HL-60 (cell line): ENCODE measurements at regions not wholly inside any gene's neighbourhood (a gene's known extent, or its start where the extent isn't known, plus 50 kb on each side); places are given as distances from the start of the nearest gene placed in this dataset.
"Not testable (repeated sequence)": the region's sequence is repeated elsewhere in the genome, so short reads cannot be mapped to it uniquely, and the experiment has no call there.

ENCODE experiments used
- DNase-seq, 2 experiments: peaks; one replicate each; pipeline ENCODE4 v3.0.0-alpha.2; 2010 to 2020; ENCODE audit warnings: low read depth in 1 of 2, low spot score in 1 of 2
- H3K27ac ChIP-seq: fragments of 250-450 bp; sonication (Bioruptor Pico); replicated peaks from 2 replicates; pipeline ENCODE4 v1.5.1; 2020; ENCODE audit warnings: mild to moderate bottlenecking, moderate library complexity
- H3K27me3 ChIP-seq: fragments of 250-450 bp; sonication (Bioruptor Pico); 2 replicates; pipeline ENCODE4 v1.5.1; 2021; ENCODE audit warnings: mild to moderate bottlenecking, moderate library complexity; ENCODE audit not compliant: insufficient read depth, poor library complexity, severe bottlenecking
- H3K4me3 ChIP-seq: replicated peaks from 2 replicates; pipeline ENCODE4 v1.5.1; 2011; ENCODE audit warnings: mild to moderate bottlenecking, control low read depth, low read length; ENCODE audit not compliant: insufficient read depth
- GABPA ChIP-seq: IDR thresholded peaks from 2 replicates; pipeline ENCODE4 v1.6.1; 2012; ENCODE audit warnings: low read depth
- POLR2AphosphoS5 ChIP-seq: IDR thresholded peaks from 2 replicates; pipeline ENCODE4 v1.6.1; 2012; ENCODE audit warnings: low read depth
- SPI1 ChIP-seq: IDR thresholded peaks from 2 replicates; pipeline ENCODE4 v1.6.1; 2012; ENCODE audit warnings: low read depth, mild to moderate bottlenecking, borderline replicate concordance
- TF ChIP-seq, protein P1 (sequence below): IDR thresholded peaks from 2 replicates; pipeline ENCODE4 v1.6.1; 2012; ENCODE audit warnings: low read depth; ENCODE audit not compliant: insufficient replicate concordance
- TF ChIP-seq, protein P2 (sequence below): IDR thresholded peaks from one replicate; pipeline ENCODE4 v1.5.1; 2011; ENCODE audit warnings: low read length, control low read depth, inconsistent platforms; ENCODE audit not compliant: insufficient read depth

DNA sequence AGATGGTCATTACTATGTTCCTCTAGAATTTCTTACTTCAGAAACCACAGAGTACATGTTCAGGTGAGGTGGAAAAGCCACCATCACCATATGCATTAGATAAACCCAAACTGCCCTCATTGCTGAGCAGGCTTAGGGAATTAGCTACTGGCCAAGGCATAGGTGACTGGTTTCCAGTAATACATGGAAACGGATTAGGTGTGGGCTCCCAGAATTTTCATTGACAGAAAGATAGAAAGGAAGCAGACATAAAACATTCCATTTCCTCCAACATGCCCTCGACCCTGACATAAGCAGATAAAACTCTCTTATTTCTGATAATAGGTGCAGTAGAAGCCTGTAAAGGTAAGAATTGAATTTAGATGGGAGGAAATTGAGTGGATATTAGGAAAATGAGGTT, 1466.1 kb downstream of the SUCLG1 start:
- no peak for DNase-seq
- H3K27me3 ChIP-seq: no peaks in the 10 kb centered on the region
- H3K27ac ChIP-seq: no peak overlapping the region
- TF ChIP-seq, protein P1, sequence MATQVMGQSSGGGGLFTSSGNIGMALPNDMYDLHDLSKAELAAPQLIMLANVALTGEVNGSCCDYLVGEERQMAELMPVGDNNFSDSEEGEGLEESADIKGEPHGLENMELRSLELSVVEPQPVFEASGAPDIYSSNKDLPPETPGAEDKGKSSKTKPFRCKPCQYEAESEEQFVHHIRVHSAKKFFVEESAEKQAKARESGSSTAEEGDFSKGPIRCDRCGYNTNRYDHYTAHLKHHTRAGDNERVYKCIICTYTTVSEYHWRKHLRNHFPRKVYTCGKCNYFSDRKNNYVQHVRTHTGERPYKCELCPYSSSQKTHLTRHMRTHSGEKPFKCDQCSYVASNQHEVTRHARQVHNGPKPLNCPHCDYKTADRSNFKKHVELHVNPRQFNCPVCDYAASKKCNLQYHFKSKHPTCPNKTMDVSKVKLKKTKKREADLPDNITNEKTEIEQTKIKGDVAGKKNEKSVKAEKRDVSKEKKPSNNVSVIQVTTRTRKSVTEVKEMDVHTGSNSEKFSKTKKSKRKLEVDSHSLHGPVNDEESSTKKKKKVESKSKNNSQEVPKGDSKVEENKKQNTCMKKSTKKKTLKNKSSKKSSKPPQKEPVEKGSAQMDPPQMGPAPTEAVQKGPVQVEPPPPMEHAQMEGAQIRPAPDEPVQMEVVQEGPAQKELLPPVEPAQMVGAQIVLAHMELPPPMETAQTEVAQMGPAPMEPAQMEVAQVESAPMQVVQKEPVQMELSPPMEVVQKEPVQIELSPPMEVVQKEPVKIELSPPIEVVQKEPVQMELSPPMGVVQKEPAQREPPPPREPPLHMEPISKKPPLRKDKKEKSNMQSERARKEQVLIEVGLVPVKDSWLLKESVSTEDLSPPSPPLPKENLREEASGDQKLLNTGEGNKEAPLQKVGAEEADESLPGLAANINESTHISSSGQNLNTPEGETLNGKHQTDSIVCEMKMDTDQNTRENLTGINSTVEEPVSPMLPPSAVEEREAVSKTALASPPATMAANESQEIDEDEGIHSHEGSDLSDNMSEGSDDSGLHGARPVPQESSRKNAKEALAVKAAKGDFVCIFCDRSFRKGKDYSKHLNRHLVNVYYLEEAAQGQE: no peak
- TF ChIP-seq, protein P2, sequence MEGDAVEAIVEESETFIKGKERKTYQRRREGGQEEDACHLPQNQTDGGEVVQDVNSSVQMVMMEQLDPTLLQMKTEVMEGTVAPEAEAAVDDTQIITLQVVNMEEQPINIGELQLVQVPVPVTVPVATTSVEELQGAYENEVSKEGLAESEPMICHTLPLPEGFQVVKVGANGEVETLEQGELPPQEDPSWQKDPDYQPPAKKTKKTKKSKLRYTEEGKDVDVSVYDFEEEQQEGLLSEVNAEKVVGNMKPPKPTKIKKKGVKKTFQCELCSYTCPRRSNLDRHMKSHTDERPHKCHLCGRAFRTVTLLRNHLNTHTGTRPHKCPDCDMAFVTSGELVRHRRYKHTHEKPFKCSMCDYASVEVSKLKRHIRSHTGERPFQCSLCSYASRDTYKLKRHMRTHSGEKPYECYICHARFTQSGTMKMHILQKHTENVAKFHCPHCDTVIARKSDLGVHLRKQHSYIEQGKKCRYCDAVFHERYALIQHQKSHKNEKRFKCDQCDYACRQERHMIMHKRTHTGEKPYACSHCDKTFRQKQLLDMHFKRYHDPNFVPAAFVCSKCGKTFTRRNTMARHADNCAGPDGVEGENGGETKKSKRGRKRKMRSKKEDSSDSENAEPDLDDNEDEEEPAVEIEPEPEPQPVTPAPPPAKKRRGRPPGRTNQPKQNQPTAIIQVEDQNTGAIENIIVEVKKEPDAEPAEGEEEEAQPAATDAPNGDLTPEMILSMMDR: no peak
- no peak for TF ChIP-seq POLR2AphosphoS5
- TF ChIP-seq GABPA: no peak
- H3K4me3 ChIP-seq: no peak overlapping the region

DNA sequence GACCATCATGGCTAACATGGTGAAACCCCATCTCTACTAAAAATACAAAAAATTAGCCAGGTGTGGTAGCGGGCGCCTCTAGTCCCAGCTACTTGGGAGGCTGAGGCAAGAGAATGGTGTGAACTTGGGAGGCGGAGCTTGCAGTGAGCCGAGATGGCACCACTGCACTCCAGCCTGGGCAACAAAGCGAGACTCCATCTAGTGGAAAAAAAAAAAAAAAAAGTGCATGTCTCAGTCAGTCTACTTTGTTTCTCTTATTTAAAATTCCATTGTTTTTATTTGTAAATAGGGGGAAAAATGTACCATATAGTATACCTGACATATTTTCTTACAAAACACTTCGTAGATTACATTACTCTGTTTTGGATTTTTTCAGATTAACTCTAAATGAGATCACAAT, 1471.4 kb downstream of the SUCLG1 start:
- not testable (repeated sequence) for H3K27me3 ChIP-seq, DNase-seq, H3K27ac ChIP-seq, H3K4me3 ChIP-seq

DNA sequence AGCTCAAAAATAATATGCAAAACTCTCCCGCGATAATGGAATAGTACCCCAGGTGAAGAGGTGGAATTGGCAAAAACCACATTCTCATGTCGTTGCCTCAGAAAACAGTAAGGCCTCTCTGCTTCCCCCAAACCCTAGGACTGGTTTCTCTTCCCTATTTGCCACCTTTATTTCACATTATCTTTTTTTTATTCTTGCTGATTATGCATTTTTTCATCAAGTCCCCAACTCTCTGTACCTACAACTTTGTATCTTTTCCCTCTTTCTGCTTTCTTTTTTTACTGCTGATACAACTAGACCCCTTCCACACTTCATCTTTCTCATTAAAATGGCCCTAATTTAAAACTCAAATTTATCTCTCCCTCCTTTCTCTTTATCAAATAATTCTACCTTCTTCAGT, 1472.2 kb downstream of the SUCLG1 start:
- Histone ChIP-seq H3K27ac (no peak overlapping the region), H3K27me3 (no peaks in the 10 kb centered on the region), H3K4me3 (no peak overlapping the region)
- DNase-seq: no peak
- TF ChIP-seq GABPA (no peak), SPI1 (no peak), POLR2AphosphoS5 (no peak)
- TF ChIP-seq, protein P2: no peak
- TF ChIP-seq, protein P1: no peak

DNA sequence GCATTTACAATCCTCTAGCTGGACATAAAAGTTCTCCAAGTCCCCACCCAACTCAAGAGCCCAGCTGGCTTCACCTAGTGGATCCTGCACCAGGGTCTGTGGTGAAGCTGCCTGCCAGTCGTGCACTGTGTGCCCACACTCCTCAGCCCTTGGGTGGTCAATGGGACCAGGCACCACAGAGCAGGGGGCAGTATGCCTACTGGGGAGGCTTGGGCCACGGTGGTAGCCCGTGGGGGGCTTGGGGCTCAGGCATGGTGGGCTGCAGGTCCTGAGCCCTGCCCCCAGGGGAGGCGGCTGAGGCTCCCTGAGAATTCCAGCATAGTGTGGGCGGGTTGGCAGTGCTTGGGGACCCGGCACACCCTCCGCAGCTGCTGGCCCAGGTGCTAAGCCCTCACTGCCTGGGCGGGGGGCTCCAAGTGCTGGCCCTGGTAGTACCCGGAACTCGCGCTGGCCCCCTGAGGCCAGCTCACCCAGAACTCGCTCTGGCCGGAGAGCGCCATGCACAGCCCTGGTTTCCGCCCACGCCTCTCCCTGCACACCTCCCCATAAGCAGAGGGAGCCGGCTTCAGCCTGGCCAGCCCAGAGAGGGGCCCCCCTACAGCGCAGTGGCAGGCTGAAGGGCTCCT, 1473.4 kb downstream of the SUCLG1 start:
- no peak for TF ChIP-seq SPI1
- TF ChIP-seq, protein P1: no peak
- no peak for TF ChIP-seq POLR2AphosphoS5
- TF ChIP-seq, protein P2: no peak
- TF ChIP-seq GABPA: no peak
- H3K4me3 ChIP-seq: no peak overlapping the region
- DNase-seq: no peak
- H3K27ac ChIP-seq: no peak overlapping the region
- no peaks in the 10 kb centered on the region for H3K27me3 ChIP-seq
